HepG2 (cell line): ENCODE measurements at regions not wholly inside any gene's neighbourhood (a gene's known extent, or its start where the extent isn't known, plus 50 kb on each side); places are given as distances from the start of the nearest gene placed in this dataset.
A peak's percentile ranks its signal among the peaks of the same experiment; 100 is the strongest.

Experiments used
- ATAC-seq: fragments of 200-7000 bp; cut with Tn5 transposase; 3 replicates; pipeline ENCODE4 v1.9.1; 2020; ENCODE audit warnings: mild to moderate bottlenecking, moderate library complexity
- BruUV-seq: library from RNA; stranded (reverse); fragments of 400-500 nt; replicated peaks from 2 replicates; lab custom pipeline; 2021; lab: Mats Ljungman, UMichigan
- CTCF ChIA-PET: fragments of 300-600 bp; formaldehyde crosslinking; extraction: SDS; loops from one replicate; lab custom pipeline; 2021; ENCODE audit warnings: low total read pairs, inconsistent platforms, low intra/inter-chr PET ratio; lab: Yijun Ruan, JAX
- POLR2A ChIA-PET: fragments of 350-600 bp; sonication (Branson Sonifier 250); formaldehyde crosslinking; loops from one replicate; lab custom pipeline; 2020; ENCODE audit warnings: antibody characterized with exemption, inconsistent platforms; lab: Yijun Ruan, JAX
- DNase-seq: peaks from one replicate; pipeline ENCODE4 v3.0.0-alpha.2; 2015; ENCODE audit warnings: low spot score
- FAIRE-seq: peaks from 3 replicates; lab custom pipeline; 2011; peaks lifted over from hg19 to GRCh38; lab: Jason Lieb, UNC
- H2AFZ ChIP-seq: one replicate; pipeline ENCODE4 v1.6.1; 2011; ENCODE audit warnings: low read length, inconsistent platforms
- H3K27ac ChIP-seq: fragments of 300-600 bp; 3 replicates; pipeline ENCODE4 v1.8.0; 2011; ENCODE audit warnings: mixed run types, mild to moderate bottlenecking, mixed read lengths, low read length, inconsistent platforms; ENCODE audit not compliant: insufficient read depth; ENCODE audit errors: extremely low read length
- H3K27me3 ChIP-seq, 2 experiments: fragments of 200-600 bp in 1 of 2; 2 replicates in 1 of 2; 3 replicates in 1 of 2; pipeline versions ENCODE4 v1.6.0 to v1.8.0; 2011; ENCODE audit warnings: low read length in 2 of 2, mild to moderate bottlenecking in 2 of 2, moderate library complexity in 2 of 2, inconsistent platforms in 1 of 2; ENCODE audit not compliant: insufficient read depth in 2 of 2, control insufficient read depth in 1 of 2
- H3K36me3 ChIP-seq, 2 experiments: fragments of 200-600 bp in 1 of 2; replicated peaks in 1 of 2; 2 replicates in 1 of 2; 3 replicates in 1 of 2; pipeline versions ENCODE4 v1.5.1 to v1.8.0; 2011; ENCODE audit warnings: low read length in 2 of 2, inconsistent platforms in 1 of 2; ENCODE audit not compliant: insufficient read depth in 2 of 2, control insufficient read depth in 1 of 2
- H3K4me1 ChIP-seq: 2 replicates; pipeline ENCODE4 v1.5.1; 2012; ENCODE audit warnings: low read length, inconsistent platforms; ENCODE audit not compliant: insufficient read depth
- H3K4me2 ChIP-seq: 2 replicates; pipeline ENCODE4 v1.6.0; 2011; ENCODE audit warnings: low read depth, low read length, inconsistent platforms
- H3K4me3 ChIP-seq, 3 experiments: fragments of 200-600 bp in 1 of 3; sonication (generic), shearing (Covaris generic) in 1 of 3; replicated peaks in 1 of 3; 2 replicates each; pipeline ENCODE4 v1.5.1; 2011 to 2016; ENCODE audit warnings: low read length in 3 of 3, inconsistent platforms in 2 of 3, low read depth in 2 of 3, mild to moderate bottlenecking in 2 of 3, control low read depth in 1 of 3, mixed read lengths in 1 of 3; ENCODE audit not compliant: insufficient read depth in 1 of 3
- H3K79me2 ChIP-seq: one replicate; pipeline ENCODE4 v1.6.1; 2011; ENCODE audit warnings: low read length, inconsistent platforms; ENCODE audit not compliant: insufficient read depth
- H3K9ac ChIP-seq: 2 replicates; pipeline ENCODE4 v1.6.0; 2011; ENCODE audit warnings: mild to moderate bottlenecking, low read depth, low read length, inconsistent platforms; ENCODE audit not compliant: insufficient read depth
- H3K9me3 ChIP-seq: 2 replicates; pipeline ENCODE4 v1.5.1; 2012; ENCODE audit warnings: mild to moderate bottlenecking, low read length
- H4K20me1 ChIP-seq: 2 replicates; pipeline ENCODE4 v1.6.0; 2011; ENCODE audit warnings: inconsistent platforms, mild to moderate bottlenecking, low read length, moderate library complexity; ENCODE audit not compliant: insufficient read depth
- DZIP1 ChIP-seq: sonication (generic); formaldehyde crosslinking; IDR thresholded peaks from 2 replicates; pipeline ENCODE4 v1.5.0; 2020; ENCODE audit warnings: mild to moderate bottlenecking, missing genetic modification reagents
- GLI4 ChIP-seq: sonication (generic); formaldehyde crosslinking; IDR thresholded peaks from 2 replicates; pipeline ENCODE4 v1.5.1; 2020; ENCODE audit warnings: missing genetic modification reagents, mild to moderate bottlenecking, moderate library complexity, borderline replicate concordance
- GZF1 ChIP-seq: sonication (generic); formaldehyde crosslinking; IDR thresholded peaks from 2 replicates; pipeline ENCODE4 v1.5.1; 2020; ENCODE audit warnings: mild to moderate bottlenecking, missing genetic modification reagents
- POLR2G ChIP-seq: fragments of 200-400 bp; formaldehyde crosslinking; IDR thresholded peaks from 2 replicates; pipeline ENCODE4 v1.6.1; 2018; ENCODE audit warnings: mild to moderate bottlenecking, low read depth, low read length, moderate library complexity
- SMARCC2 ChIP-seq: fragments of 450-650 bp; IDR thresholded peaks from 2 replicates; pipeline ENCODE4 v1.6.1; 2017; ENCODE audit warnings: antibody characterized with exemption, mild to moderate bottlenecking
- SOX6 ChIP-seq, 2 experiments: fragments of 450-650 bp in 1 of 2; sonication (generic) in 1 of 2; formaldehyde crosslinking in 1 of 2; IDR thresholded peaks; 2 replicates each; pipeline versions ENCODE4 v1.4.0 to v1.6.1; 2017 to 2020; ENCODE audit warnings: antibody characterized with exemption in 1 of 2, mild to moderate bottlenecking in 1 of 2, missing genetic modification reagents in 1 of 2
- SP140L ChIP-seq: sonication (generic); formaldehyde crosslinking; IDR thresholded peaks from 2 replicates; pipeline ENCODE4 v1.4.0; 2020; ENCODE audit warnings: missing genetic modification reagents, borderline replicate concordance
- YEATS4 ChIP-seq: sonication (generic); formaldehyde crosslinking; IDR thresholded peaks from 2 replicates; pipeline ENCODE4 v1.4.0; 2020; ENCODE audit warnings: missing genetic modification reagents, borderline replicate concordance
- ZFYVE20 ChIP-seq: sonication (generic); formaldehyde crosslinking; IDR thresholded peaks from 2 replicates; pipeline ENCODE4 v1.8.0; 2023; ENCODE audit warnings: low read depth, mild to moderate bottlenecking, moderate library complexity, missing genetic modification reagents, borderline replicate concordance
- ZNF343 ChIP-seq: sonication (generic); formaldehyde crosslinking; IDR thresholded peaks from 2 replicates; pipeline ENCODE4 v1.4.0; 2020; ENCODE audit warnings: mild to moderate bottlenecking, missing genetic modification reagents
- ZNF614 ChIP-seq: IDR thresholded peaks from 2 replicates; pipeline ENCODE4 v1.6.1; 2018; ENCODE audit warnings: missing biosample characterization, missing genetic modification reagents, inconsistent platforms, borderline replicate concordance
- WGBS: methylation state at CpG from one replicate; pipeline ENCODE4 v1.1.6; 2017; ENCODE audit warnings: low lambda C conversion rate; 5-methylcytosine and 5-hydroxymethylcytosine counted together
- in situ Hi-C: cut with HindIII; loops from 2 replicates; pipeline ENCODE4 v1.10.0; 2017; ENCODE audit warnings: low pct_unique_long_range_greater_than_20kb; ENCODE audit not compliant: extremely low pct_ligation_motif_present
- intact Hi-C: fragments of 100-400 bp; cut with micrococcal nuclease; formaldehyde crosslinking; loops from one replicate; pipeline ENCODE4 v1.10.0; 2022; ENCODE audit not compliant: unreplicated experiment

- TF ChIP-seq SOX6 (IDR thresholded peaks at IDR 0.05) (no peak), SOX6 (CRISPR knock-in tag; IDR thresholded peaks at IDR 0.05) (peak; percentile 25; the same call in 1 of the 2 replicates)
These were observed 90.8 kb upstream of the USP29 start (continued) for GRCh38 chr19:57028804-57029525.

GRCh38 chr19:57031106-57031505 is 88.7 kb upstream of the USP29 start:
- in situ Hi-C loops = no loop called here
- H3K79me2 ChIP-seq = no peaks in the 10 kb centered on the region
- intact Hi-C loops = no loop called here
- BruUV-seq = no TSS peak
- H3K36me3 ChIP-seq = no peaks in the 10 kb centered on the region
- H3K27me3 ChIP-seq = no peaks in the 10 kb centered on the region
- no peak for ATAC-seq
- ChIA-PET CTCF (no interaction called here), POLR2A (no interaction called here)
- no peak overlapping the region for H3K9ac ChIP-seq
- no peak for DNase-seq
- no peak for FAIRE-seq
- H3K4me2 ChIP-seq = no peak overlapping the region
- no peaks in the 10 kb centered on the region for H4K20me1 ChIP-seq
- no peak overlapping the region for H3K4me3 ChIP-seq
- WGBS = 69% methylated on average over 12 of the region's 12 CpGs
- no peak overlapping the region for H2AFZ ChIP-seq
- no peaks in the 10 kb centered on the region; the same call in 1 of the 2 replicates for H3K9me3 ChIP-seq
- H3K4me1 ChIP-seq = peaks cover 49% of the 10 kb centered on the region
- H3K27ac ChIP-seq = no peak overlapping the region
- TF ChIP-seq ZFYVE20 (no peak), ZNF614 (CRISPR knock-in tag) (no peak), SP140L (CRISPR knock-in tag) (no peak), GZF1 (CRISPR knock-in tag) (no peak), DZIP1 (CRISPR knock-in tag) (no peak), YEATS4 (CRISPR knock-in tag) (no peak), GLI4 (CRISPR knock-in tag) (no peak), ZNF343 (CRISPR knock-in tag) (no peak), POLR2G (no peak), SMARCC2 (no peak)
